Liver (tissue), 8 donors: ENCODE measurements at regions not wholly inside any gene's neighbourhood (a gene's known extent, or its start where the extent isn't known, plus 50 kb on each side); places are given as distances from the start of the nearest gene placed in this dataset.

Source experiments
- DNase-seq: peaks from one replicate; pipeline ENCODE4 v3.0.0-alpha.2; 2017; ENCODE audit warnings: low spot score
- H3K27ac ChIP-seq, 2 donors: one replicate each; pipeline ENCODE4 v1.7.0; 2013; ENCODE audit warnings: inconsistent platforms in 2 of 2, low read length in 2 of 2, control low read depth in 1 of 2, low read depth in 1 of 2, mild to moderate bottlenecking in 1 of 2
- H3K27me3 ChIP-seq, 4 donors: one replicate each; pipeline versions ENCODE4 v1.6.1 to v1.7.0; 2013; ENCODE audit warnings: low read length in 3 of 4, inconsistent platforms in 1 of 4, mild to moderate bottlenecking in 1 of 4, moderate library complexity in 1 of 4; ENCODE audit not compliant: control insufficient read depth in 4 of 4, insufficient read depth in 4 of 4
- H3K36me3 ChIP-seq, 4 donors: one replicate each; pipeline versions ENCODE4 v1.6.1 to v1.7.0; 2013; ENCODE audit warnings: low read length in 3 of 4, mild to moderate bottlenecking in 3 of 4, low read depth in 1 of 4, moderate library complexity in 1 of 4; ENCODE audit not compliant: control insufficient read depth in 4 of 4, insufficient read depth in 3 of 4
- H3K4me1 ChIP-seq, 4 donors: one replicate each; pipeline versions ENCODE4 v1.6.1 to v1.7.0; 2013; ENCODE audit warnings: low read length in 3 of 4, mild to moderate bottlenecking in 3 of 4, moderate library complexity in 1 of 4; ENCODE audit not compliant: control insufficient read depth in 4 of 4, insufficient read depth in 4 of 4
- H3K4me3 ChIP-seq, 3 donors: one replicate each; pipeline versions ENCODE4 v1.6.1 to v1.7.0; 2013; ENCODE audit warnings: low read length in 3 of 3, control low read depth in 1 of 3, low read depth in 1 of 3, mild to moderate bottlenecking in 1 of 3
- H3K9ac ChIP-seq, 2 donors: one replicate each; pipeline ENCODE4 v1.7.0; 2013; ENCODE audit warnings: low read length in 2 of 2, mild to moderate bottlenecking in 2 of 2, moderate library complexity in 2 of 2, control low read depth in 1 of 2, low read depth in 1 of 2
- H3K9me3 ChIP-seq, 4 donors: one replicate each; pipeline versions ENCODE4 v1.6.1 to v1.7.0; 2013; ENCODE audit warnings: low read length in 3 of 4; ENCODE audit not compliant: control insufficient read depth in 4 of 4
- EGR1 ChIP-seq, 2 donors: IDR thresholded peaks; 2 replicates each; pipeline ENCODE4 v1.6.1; 2016 to 2018; ENCODE audit warnings: antibody characterized with exemption in 2 of 2, low read depth in 2 of 2
- FOXA1 ChIP-seq: IDR thresholded peaks from 2 replicates; pipeline ENCODE4 v1.6.1; 2016; ENCODE audit warnings: antibody characterized with exemption
- FOXA2 ChIP-seq: IDR thresholded peaks from 2 replicates; pipeline ENCODE4 v1.6.1; 2016; ENCODE audit warnings: antibody characterized with exemption
- GABPA ChIP-seq, 2 donors: IDR thresholded peaks in 1 of 2; conservative IDR thresholded peaks in 1 of 2; 2 replicates each; pipeline ENCODE4 v1.6.1; 2016; ENCODE audit warnings: antibody characterized with exemption in 2 of 2, mild to moderate bottlenecking in 1 of 2, moderate library complexity in 1 of 2
- HNF4A ChIP-seq, 2 donors: conservative IDR thresholded peaks; 2 replicates each; pipeline ENCODE4 v1.6.1; 2016; ENCODE audit warnings: antibody characterized with exemption in 2 of 2, mild to moderate bottlenecking in 2 of 2
- HNF4G ChIP-seq: IDR thresholded peaks from 2 replicates; pipeline ENCODE4 v1.6.1; 2016; ENCODE audit warnings: antibody characterized with exemption
- JUND ChIP-seq, 2 donors: IDR thresholded peaks; 2 replicates each; pipeline ENCODE4 v1.6.1; 2016; ENCODE audit warnings: antibody characterized with exemption in 2 of 2
- NR2F2 ChIP-seq: IDR thresholded peaks from 2 replicates; pipeline ENCODE4 v1.6.1; 2016; ENCODE audit warnings: antibody characterized with exemption
- RAD21 ChIP-seq, 2 donors: IDR thresholded peaks; 2 replicates each; pipeline ENCODE4 v1.6.1; 2016; ENCODE audit warnings: antibody characterized with exemption in 2 of 2, mild to moderate bottlenecking in 2 of 2
- RXRA ChIP-seq, 2 donors: IDR thresholded peaks; 2 replicates each; pipeline ENCODE4 v1.6.1; 2017 to 2018; ENCODE audit warnings: antibody characterized with exemption in 2 of 2, mild to moderate bottlenecking in 1 of 2
- SP1 ChIP-seq: IDR thresholded peaks from 2 replicates; pipeline ENCODE4 v1.6.1; 2018; ENCODE audit warnings: antibody characterized with exemption, mild to moderate bottlenecking
- TAF1 ChIP-seq: conservative IDR thresholded peaks from 2 replicates; pipeline ENCODE4 v1.6.1; 2016; ENCODE audit warnings: antibody characterized with exemption, mild to moderate bottlenecking
- YY1 ChIP-seq: IDR thresholded peaks from 2 replicates; pipeline ENCODE4 v1.6.1; 2016; ENCODE audit warnings: antibody characterized with exemption, mild to moderate bottlenecking
- WGBS: extraction: QIAGEN DNeasy Blood & Tissue Kit; methylation state at CpG from one replicate; pipeline ENCODE4 v1.1.7; 2013; 5-methylcytosine and 5-hydroxymethylcytosine counted together
- TF ChIP-seq, protein P1 (sequence below): IDR thresholded peaks from 2 replicates; pipeline ENCODE4 v1.6.1; 2016; ENCODE audit warnings: antibody characterized with exemption
- TF ChIP-seq, protein P2 (sequence below): fragments of 150-350 bp; IDR thresholded peaks from 2 replicates; pipeline ENCODE4 v1.5.1; 2017; ENCODE audit warnings: improper control_type of control experiment, low read depth, low read length; ENCODE audit not compliant: missing input control
- TF ChIP-seq, protein P3 (sequence below): IDR thresholded peaks from 2 replicates; pipeline ENCODE4 v1.6.1; 2016; ENCODE audit warnings: antibody characterized with exemption
- TF ChIP-seq, protein P4 (sequence below): IDR thresholded peaks from 2 replicates; pipeline ENCODE4 v1.6.1; 2016; ENCODE audit warnings: antibody characterized with exemption, mild to moderate bottlenecking
- TF ChIP-seq, protein P5 (sequence below): IDR thresholded peaks from 2 replicates; pipeline ENCODE4 v1.6.1; 2016; ENCODE audit warnings: antibody characterized with exemption
- donor health status: healthy.
- donor health status: healthy.
- donor health status: healthy.
- donor health status: healthy.
- donor health status: healthy.

DNA sequence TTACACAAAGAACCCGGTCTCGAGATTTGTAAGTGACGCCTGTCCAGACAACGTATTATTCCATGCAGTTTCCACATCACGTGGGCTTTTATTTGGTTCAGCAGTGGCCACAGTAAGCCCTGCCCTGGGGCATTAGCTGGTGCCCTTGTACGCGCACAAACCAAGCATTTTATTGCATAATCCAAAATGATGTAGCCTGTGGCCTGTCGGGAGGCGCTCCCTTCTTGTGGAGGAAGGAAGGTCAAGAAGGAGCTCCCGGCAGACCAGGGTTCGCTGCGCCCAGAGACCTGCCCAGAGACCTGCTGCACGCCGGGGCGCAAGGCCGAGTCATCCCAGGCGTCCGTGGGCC, 179.6 kb upstream of the ALKAL2 start:
- Histone ChIP-seq H3K4me3 (no peak overlapping the region), H3K9me3 (peaks cover 0 to 4% (median 0%) of the 10 kb centered on the region in 4 donors), H3K36me3 (no peaks in the 10 kb centered on the region), H3K27me3 (peaks cover 0 to 17% (median 1%) of the 10 kb centered on the region in 4 donors), H3K9ac (no peak overlapping the region), H3K4me1 (no peaks in the 10 kb centered on the region), H3K27ac (no peak overlapping the region)
- 40% methylated on average over 18 of the region's 18 CpGs for WGBS
- TF ChIP-seq FOXA2 (no peak), HNF4G (no peak), YY1 (no peak), NR2F2 (no peak), GABPA (IDR thresholded peaks at IDR 0.05 in 1 of 2, conservative IDR thresholded peaks at IDR 0.05 in 1 of 2) (no peak), RAD21 (IDR thresholded peaks at IDR 0.05) (no peak), JUND (IDR thresholded peaks at IDR 0.05) (no peak), TAF1 (no peak), SP1 (no peak), FOXA1 (no peak), HNF4A (conservative IDR thresholded peaks at IDR 0.05) (no peak), EGR1 (IDR thresholded peaks at IDR 0.05; ENCODE audit: low read depth in 2 of 2) (no peak), RXRA (IDR thresholded peaks at IDR 0.05) (no peak)
- TF ChIP-seq, protein P1, sequence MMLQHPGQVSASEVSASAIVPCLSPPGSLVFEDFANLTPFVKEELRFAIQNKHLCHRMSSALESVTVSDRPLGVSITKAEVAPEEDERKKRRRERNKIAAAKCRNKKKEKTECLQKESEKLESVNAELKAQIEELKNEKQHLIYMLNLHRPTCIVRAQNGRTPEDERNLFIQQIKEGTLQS, result no peak
- TF ChIP-seq, protein P2, sequence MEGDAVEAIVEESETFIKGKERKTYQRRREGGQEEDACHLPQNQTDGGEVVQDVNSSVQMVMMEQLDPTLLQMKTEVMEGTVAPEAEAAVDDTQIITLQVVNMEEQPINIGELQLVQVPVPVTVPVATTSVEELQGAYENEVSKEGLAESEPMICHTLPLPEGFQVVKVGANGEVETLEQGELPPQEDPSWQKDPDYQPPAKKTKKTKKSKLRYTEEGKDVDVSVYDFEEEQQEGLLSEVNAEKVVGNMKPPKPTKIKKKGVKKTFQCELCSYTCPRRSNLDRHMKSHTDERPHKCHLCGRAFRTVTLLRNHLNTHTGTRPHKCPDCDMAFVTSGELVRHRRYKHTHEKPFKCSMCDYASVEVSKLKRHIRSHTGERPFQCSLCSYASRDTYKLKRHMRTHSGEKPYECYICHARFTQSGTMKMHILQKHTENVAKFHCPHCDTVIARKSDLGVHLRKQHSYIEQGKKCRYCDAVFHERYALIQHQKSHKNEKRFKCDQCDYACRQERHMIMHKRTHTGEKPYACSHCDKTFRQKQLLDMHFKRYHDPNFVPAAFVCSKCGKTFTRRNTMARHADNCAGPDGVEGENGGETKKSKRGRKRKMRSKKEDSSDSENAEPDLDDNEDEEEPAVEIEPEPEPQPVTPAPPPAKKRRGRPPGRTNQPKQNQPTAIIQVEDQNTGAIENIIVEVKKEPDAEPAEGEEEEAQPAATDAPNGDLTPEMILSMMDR, result no peak
- TF ChIP-seq, protein P3, sequence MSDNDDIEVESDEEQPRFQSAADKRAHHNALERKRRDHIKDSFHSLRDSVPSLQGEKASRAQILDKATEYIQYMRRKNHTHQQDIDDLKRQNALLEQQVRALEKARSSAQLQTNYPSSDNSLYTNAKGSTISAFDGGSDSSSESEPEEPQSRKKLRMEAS, result no peak
- TF ChIP-seq, protein P4, sequence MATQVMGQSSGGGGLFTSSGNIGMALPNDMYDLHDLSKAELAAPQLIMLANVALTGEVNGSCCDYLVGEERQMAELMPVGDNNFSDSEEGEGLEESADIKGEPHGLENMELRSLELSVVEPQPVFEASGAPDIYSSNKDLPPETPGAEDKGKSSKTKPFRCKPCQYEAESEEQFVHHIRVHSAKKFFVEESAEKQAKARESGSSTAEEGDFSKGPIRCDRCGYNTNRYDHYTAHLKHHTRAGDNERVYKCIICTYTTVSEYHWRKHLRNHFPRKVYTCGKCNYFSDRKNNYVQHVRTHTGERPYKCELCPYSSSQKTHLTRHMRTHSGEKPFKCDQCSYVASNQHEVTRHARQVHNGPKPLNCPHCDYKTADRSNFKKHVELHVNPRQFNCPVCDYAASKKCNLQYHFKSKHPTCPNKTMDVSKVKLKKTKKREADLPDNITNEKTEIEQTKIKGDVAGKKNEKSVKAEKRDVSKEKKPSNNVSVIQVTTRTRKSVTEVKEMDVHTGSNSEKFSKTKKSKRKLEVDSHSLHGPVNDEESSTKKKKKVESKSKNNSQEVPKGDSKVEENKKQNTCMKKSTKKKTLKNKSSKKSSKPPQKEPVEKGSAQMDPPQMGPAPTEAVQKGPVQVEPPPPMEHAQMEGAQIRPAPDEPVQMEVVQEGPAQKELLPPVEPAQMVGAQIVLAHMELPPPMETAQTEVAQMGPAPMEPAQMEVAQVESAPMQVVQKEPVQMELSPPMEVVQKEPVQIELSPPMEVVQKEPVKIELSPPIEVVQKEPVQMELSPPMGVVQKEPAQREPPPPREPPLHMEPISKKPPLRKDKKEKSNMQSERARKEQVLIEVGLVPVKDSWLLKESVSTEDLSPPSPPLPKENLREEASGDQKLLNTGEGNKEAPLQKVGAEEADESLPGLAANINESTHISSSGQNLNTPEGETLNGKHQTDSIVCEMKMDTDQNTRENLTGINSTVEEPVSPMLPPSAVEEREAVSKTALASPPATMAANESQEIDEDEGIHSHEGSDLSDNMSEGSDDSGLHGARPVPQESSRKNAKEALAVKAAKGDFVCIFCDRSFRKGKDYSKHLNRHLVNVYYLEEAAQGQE, result no peak
- TF ChIP-seq, protein P5, sequence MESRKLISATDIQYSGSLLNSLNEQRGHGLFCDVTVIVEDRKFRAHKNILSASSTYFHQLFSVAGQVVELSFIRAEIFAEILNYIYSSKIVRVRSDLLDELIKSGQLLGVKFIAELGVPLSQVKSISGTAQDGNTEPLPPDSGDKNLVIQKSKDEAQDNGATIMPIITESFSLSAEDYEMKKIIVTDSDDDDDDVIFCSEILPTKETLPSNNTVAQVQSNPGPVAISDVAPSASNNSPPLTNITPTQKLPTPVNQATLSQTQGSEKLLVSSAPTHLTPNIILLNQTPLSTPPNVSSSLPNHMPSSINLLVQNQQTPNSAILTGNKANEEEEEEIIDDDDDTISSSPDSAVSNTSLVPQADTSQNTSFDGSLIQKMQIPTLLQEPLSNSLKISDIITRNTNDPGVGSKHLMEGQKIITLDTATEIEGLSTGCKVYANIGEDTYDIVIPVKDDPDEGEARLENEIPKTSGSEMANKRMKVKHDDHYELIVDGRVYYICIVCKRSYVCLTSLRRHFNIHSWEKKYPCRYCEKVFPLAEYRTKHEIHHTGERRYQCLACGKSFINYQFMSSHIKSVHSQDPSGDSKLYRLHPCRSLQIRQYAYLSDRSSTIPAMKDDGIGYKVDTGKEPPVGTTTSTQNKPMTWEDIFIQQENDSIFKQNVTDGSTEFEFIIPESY, result no peak
- no peak for DNase-seq
